ENCODE measurements at regions not wholly inside any gene's neighbourhood (a gene's known extent, or its start where the extent isn't known, plus 50 kb on each side); places are given as distances from the start of the nearest gene placed in this dataset.
"Not testable (repeated sequence)": the region's sequence is repeated elsewhere in the genome, so short reads cannot be mapped to it uniquely, and the experiment has no call there.

DNA sequence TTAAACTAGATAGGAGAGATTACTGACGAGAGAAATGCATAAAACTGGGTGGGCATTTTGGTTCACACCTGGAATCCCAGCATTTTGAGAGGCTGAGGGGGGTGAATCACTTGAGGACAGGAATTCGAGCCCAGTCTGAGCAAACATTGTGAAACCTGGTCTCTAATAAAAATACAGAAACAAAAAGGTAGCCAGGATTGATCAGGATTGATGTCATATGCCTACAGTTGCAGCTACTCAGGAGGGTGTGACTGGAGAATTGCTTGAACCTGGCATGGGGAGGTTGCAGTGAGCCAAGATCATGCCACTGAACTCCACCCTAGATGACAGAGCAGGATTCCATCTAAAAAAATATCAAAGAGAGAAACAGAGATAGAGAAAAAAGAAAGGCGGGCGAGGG is 751.7 kb upstream of the AMELY start:
- Mint-ChIP-seq H3K9me3 (no peaks in the 10 kb centered on the region), H3K27me3 (no peaks in the 10 kb centered on the region), H3K27ac (no peak overlapping the region), H3K4me3 (no peak overlapping the region), H3K4me1 (no peaks in the 10 kb centered on the region)
- ATAC-seq (no peak), DNase-seq (no peak)

DNA sequence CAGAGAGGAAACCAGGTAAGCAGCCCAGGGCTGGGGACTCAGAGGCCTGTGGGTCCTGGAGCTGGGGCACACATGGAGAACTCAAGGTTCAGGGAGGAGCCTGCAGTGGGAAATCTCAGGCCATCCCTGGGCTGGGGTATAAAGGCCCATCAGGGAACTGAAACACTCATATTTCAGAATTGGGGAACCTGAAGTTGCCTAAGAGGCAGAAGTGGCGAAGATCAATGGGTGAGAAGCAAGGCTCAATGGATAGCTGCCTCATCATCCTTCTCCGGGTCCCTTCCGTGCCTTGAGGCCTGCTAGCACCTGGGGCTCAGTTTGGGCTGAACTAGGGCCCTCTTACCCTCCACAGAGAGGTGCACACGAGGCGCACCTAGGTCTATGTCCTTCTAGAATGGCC is 747.5 kb upstream of the AMELY start:
- ATAC-seq (no peak), DNase-seq (no peak)
- no peaks in the 10 kb centered on the region for H3K4me1 Mint-ChIP-seq
- no peak overlapping the region for H3K27ac Mint-ChIP-seq
- H3K4me3 Mint-ChIP-seq: no peak overlapping the region
- H3K27me3 Mint-ChIP-seq: no peaks in the 10 kb centered on the region
- H3K9me3 Mint-ChIP-seq: no peaks in the 10 kb centered on the region

DNA sequence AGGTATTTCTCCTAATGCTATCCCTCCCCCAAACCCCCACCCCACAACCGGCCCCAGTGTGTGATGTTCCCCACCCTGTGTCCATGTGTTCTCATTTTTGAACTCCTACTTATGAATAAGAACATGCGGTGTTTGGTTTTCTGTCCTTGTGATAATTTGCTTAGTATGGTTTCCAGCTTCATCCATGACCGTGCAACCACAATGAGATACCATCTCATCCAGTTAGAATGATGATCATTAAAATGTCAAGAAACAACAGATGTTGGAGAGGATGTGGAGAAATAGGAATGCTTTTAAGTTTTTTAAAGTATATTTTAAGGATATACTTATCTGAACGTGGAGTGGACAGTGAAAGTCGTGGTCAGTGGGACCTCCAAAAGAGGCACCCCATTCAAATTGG is 745.0 kb upstream of the AMELY start:
- H3K27ac Mint-ChIP-seq: no peak overlapping the region
- DNase-seq (no peak), ATAC-seq (no peak)
- no peaks in the 10 kb centered on the region for H3K4me1 Mint-ChIP-seq
- H3K27me3 Mint-ChIP-seq: no peaks in the 10 kb centered on the region
- no peak overlapping the region for H3K4me3 Mint-ChIP-seq
- no peaks in the 10 kb centered on the region for H3K9me3 Mint-ChIP-seq

DNA sequence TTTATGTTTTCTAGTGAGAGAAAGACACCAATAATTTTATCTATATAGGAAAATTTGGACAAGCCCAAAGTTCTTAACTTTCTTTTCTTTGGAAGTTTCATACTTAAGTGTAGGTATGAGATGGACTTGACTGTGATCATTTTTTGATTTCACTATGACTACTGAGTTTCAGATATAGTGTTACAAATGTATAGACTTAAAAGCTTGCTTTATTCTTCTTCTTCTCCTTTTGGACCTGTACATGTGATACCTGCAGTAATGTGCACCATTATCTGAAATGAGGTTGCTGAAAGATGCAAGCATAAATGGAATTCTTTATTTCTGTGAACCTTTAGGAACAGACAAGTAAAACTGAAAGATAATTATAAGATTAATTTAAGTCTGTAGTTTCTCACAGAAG is 743.4 kb upstream of the AMELY start:
- ATAC-seq: no peak
- no peak overlapping the region for H3K27ac Mint-ChIP-seq
- H3K4me1 Mint-ChIP-seq: no peaks in the 10 kb centered on the region
- H3K27me3 Mint-ChIP-seq: no peaks in the 10 kb centered on the region
- no peak for DNase-seq
- no peaks in the 10 kb centered on the region for H3K9me3 Mint-ChIP-seq
- H3K4me3 Mint-ChIP-seq: no peak overlapping the region

DNA sequence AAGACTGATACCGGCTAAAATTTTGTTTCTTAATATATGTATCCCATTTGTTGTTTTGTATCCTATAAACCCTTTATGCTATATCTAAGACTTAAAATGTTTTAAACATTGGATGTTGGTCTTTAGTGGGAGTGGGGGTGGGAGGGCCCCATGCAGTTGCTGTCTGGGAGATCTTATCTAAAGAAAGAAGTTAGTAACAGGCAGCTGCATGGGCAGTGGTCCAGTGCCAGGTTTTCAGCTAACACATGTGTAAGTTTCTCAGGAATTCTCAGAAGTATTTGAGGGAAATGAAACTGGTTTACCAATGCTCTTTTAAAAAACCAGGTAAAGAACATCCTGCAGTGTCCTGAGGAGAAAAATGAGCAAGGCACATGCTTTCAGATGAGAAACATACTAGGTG is 738.3 kb upstream of the AMELY start:
- H3K27ac Mint-ChIP-seq, H3K27me3 Mint-ChIP-seq, H3K4me1 Mint-ChIP-seq, H3K4me3 Mint-ChIP-seq, ATAC-seq, H3K9me3 Mint-ChIP-seq, DNase-seq: not testable (repeated sequence)
